HG02623 (cell line): ENCODE measurements at regions not wholly inside any gene's neighbourhood (a gene's known extent, or its start where the extent isn't known, plus 50 kb on each side); places are given as distances from the start of the nearest gene placed in this dataset.
"Not testable (repeated sequence)": the region's sequence is repeated elsewhere in the genome, so short reads cannot be mapped to it uniquely, and the experiment has no call there.

Experiments
- ATAC-seq: cut with Tn5 transposase; IDR thresholded peaks from one replicate; pipeline ENCODE4 v1.9.1; 2021; ENCODE audit warnings: moderate library complexity; ENCODE audit not compliant: unreplicated experiment

DNA sequence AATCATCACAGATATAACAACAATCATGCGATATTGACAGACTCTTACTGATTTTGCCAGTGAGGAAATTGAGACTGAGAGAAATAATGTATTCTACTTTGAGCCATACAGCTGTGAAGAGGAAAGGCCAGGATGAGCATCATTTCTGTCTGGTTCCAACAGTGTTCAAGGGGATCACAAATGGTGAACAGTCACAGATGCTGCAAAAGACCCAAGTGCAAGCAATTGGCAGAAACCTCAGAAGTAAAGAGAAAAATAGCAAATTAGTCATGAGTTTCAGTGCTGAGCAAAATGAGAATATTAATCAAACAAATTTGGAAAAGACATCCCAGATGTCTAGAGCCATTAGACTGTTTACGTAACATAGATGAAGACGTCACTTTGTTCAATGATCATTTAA lies 114.1 kb downstream of the RAB38 start:
- ATAC-seq, result no peak

DNA sequence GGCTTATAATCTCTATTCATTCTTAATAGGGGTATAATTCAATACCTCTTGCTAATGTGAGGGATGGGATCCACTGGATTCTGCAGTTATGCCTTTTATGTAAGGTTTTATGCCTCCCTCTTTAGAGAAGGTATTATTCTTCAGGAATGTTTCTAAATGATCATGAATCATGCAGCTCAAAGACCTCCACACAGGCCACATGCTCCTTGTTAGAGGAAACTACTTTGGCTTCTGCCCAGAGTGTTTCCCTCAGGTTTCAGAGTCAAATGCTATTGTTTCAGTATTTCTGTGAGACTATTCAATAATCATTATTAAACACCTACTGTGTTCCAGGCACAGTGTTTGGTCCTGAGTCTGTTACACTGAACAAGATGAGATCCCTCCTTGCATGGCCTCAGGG lies 115.9 kb downstream of the RAB38 start:
- no peak for ATAC-seq

DNA sequence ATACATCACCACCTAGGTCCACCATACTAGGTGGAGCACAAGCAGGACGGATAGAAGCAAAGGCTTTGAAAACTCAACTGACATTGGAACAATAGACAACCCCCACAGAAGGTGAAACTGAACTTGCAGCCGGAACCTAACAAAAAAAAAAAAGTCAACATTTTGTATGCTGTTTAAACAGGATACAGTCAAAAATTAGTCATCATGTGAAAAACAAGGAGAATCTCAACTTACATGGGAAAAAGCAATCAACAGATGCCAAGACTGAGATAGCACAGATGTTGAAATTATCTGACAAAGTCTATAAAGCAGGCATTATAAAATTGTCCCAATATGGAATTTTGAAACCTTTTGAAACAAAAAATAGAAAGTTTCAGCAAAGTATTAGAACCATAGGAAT lies 123.8 kb downstream of the RAB38 start:
- ATAC-seq, result no peak

DNA sequence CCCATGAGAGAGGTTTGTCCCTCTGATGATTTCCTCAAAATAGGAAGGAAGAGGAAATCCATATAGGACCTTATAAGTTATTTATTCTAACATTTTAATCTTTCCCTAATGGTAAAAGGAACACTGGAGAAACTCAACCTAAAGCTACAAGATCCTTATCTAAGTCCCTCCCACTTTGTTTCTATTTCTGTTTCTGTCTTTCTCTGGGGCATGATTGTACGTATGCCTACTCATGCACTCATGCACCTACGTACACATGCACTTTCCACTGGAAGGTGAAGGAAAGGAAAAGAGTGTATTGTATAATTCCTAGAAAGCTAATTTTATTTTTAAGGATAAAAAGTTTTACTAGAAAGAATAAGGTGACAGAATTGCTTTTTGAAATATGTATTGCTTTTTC lies 125.0 kb downstream of the RAB38 start:
- ATAC-seq, result no peak

DNA sequence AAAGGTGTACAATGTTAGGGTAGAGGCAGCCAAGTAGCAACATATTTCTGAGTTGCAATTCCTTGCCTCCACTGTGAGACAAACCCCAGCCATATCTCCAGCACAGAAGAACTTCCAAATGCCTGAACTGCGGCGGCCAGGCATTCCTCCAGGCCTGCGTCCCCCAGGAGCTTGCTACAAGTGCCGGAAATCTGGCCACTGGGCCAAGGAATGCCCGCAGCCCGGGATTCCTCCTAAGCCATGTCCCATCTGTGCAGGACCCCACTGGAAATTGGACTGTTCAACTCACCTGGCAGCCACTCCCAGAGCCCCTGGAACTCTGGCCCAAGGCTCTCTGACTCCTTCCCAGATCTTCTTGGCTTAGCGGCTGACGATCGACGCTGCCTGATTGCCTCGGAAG lies 130.0 kb downstream of the RAB38 start:
- not testable (repeated sequence) for ATAC-seq

DNA sequence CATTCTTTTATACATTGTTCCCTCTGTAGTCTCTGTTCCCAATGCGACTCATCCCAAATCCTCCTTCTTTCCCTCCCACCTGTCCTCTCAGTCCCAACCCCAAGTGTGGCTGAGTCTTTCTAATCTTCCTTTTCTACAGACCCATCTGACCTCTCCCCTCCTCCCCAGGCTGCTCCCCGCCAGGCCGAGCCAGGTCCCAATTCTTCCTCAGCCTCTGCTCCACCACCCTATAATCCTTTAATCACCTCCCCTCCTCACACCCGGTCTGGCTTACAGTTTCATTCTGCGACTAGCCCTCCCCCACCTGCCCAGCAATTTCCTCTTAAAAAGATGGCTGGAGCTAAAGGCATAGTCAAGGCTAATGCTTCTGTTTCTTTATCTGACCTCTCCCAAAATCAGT lies 130.6 kb downstream of the RAB38 start:
- not testable (repeated sequence) for ATAC-seq

DNA sequence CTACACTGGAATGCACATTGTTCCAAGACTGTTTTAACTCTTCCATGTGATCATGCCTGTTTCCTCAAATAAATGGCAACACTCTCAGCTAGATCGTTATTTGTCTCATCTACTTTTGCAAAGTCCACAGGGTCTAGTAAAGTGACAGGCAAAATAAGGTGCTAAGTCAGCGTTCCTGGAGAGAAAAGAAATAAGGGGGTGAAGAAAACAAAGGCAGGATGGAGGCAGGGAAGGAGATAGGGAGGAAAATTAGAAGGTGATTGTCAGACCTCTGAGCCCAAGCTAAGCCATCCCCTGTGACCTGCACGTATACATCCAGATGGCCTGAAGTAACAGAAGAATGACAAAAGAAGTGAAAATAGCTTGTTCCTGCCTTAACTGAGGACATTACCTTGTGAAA lies 132.1 kb downstream of the RAB38 start:
- no peak for ATAC-seq

DNA sequence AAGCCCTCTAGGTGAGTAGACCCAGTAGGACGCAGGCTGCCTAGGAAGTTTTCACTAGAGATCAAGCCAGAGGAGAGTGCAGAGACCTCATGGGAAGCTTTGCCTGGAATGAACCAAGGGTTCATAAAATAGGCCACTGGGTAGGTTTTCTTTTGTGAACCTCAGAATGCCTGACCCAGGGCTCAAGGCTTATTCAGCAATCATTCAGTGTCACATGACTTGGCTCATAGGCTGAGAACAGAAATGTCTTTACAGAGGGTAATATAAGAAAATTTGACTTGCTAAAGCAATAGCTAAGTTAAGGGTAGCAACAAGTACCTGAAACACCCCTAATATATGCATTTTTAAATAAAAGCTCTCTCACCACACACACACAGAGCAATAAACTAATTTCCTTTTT lies 132.6 kb downstream of the RAB38 start:
- no peak for ATAC-seq

DNA sequence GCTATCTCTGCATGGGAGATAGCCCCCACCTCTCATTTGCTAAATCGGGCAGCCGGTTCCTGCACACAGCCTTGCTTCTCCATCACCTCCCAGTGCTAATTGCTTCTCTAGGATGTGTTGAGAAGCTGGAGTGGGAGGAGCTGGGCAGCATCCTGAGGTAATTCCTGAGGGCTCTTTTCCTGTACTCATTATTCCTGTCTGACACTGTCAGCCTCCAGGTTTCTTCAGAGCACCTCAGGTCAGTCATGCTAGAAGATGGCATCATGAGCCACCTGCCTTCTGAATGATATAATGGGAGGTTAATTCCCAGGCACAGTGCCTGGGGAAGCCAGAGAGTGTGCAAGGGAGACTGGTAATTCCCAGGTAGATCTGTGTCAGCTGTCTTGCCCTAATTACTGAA lies 133.0 kb downstream of the RAB38 start:
- ATAC-seq, result no peak

DNA sequence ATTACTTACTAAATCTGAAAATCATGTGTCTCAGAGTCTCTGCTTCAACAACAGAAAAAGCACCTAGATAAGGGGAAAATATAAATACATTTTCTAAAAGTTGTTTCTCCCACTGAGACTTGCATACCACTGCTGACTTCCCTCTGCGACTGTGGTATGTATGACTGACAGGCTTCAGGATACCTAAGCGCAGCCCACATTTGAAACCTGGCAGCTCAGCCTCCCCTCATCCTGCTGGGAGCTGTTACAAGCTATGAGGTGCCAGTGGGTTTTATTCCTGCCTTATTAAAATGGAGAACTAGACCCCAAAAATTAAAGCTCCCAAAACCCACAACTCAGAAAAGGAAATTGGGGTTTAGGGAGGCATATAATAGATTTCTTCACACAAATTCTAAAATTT lies 133.6 kb downstream of the RAB38 start:
- ATAC-seq, result no peak

DNA sequence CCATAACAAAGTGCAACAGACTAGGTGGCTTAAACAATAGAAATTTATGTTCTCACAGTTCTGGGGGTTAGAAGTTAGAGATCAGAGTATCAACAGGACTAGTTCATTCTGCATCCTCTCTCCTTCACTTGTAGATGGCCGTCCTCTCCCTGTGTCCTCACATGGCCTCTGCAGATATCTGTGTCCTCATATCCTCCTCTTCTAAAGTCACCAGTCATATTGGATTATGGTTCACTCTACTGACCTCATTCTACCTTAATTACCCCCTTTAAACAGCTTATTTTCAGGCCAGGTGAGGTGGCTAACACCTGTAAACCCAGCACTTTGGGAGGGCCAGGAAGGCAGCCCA lies 135.1 kb downstream of the RAB38 start:
- ATAC-seq, result no peak

DNA sequence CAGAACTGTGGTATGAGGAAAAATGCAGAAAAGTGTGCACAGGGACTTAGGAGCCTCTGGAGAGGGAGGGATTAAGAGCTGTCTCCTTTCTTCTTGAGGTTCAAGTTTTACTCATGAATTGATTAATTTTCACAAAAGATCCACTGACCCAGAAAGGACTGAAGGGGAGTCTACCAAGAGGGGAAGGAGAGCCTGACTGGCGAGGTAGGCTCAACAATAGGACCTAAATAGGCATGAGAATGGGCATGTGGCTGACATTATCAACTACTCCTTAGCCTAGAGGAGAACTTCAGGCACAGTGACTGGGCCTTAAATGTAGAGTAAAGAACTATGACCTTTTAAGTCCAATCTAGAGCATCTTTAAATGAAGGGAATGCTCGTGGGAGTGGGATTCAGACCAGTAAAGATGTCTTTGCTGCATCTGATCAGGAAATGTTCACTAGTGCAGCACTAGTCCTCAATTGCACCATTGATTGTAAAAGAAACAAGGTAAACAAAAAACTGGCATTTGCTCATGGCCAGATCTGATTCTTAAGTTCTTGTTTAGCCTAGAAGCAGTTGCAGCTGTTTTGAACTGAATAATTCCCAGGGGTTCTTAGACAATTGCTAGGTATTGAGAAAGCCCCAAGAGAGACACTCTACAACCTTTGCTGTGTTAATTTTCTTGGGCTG lies 135.6 kb downstream of the RAB38 start:
- no peak for ATAC-seq

DNA sequence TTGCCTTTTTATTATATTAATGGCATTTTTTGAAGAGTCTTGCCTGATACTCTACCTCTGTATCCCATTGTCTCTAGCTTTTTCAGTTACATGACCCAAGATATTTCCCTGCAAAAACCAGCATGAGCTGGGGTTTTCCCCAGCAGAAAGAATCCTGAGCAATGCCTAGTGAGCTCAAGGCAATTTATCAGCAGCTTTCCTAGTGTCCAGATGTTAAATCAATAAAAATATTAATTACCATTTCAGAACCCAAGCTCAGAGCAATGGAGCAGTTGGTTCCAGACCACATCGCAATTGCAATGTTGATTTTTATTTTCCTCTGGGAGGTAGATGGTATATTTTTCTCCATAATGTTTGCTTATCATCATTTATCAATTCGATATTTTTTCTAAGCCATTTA lies 137.2 kb downstream of the RAB38 start:
- no peak for ATAC-seq

DNA sequence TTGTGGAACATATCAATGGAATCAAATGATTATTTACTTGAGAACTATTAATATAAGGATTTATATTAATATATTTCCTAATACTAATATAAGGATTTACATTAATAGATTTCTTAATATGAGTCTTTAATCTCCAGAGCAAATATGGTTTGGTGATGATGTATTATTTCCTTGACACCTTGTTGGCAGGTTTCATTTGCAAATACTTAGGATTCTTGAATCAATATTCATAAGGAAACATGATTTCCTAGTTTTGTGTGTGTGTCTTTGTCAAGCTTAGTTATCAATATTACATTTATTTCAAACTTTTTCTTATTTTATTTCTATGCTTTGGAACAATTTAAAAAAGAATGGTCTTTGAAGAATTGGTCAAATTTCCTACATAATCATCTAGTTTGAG lies 138.5 kb downstream of the RAB38 start:
- ATAC-seq, result no peak

DNA sequence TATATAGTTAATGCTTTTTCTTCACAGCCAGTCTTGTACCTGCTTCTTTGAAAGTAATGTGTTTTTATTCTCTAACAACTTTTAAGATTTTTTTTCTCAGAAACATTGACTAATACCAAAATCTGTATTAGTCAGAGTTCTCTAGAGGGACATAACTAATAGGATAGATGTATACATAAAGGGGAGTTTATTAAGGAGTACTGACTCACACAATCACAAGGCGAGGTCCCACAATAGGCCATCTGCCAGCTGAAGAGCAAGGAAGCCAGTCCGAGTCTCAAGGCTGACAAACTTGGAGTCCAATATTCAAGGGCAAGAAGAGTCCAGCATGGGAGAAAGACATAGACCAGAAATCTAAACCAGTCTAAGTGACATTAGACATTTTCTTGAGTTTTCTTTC lies 140.0 kb downstream of the RAB38 start:
- ATAC-seq, result no peak

DNA sequence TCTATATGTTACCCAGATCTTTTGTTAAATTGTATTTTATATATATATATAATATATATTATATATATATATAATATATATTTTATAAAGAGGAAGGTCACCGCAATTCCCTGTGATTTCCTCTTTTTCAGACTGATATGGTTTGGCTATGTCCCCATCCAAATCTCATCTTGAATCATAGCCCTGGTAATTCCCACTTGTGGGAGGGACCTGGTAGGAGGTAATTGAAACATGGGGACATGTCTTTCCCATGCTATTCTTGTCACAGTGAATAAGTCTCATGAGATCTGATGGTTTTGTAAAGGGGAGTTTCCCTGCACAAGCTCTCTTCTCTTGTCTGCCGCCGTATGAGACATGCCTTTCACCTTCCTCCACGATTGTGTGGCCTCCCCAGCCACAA lies 157.6 kb downstream of the RAB38 start:
- ATAC-seq, result no peak

DNA sequence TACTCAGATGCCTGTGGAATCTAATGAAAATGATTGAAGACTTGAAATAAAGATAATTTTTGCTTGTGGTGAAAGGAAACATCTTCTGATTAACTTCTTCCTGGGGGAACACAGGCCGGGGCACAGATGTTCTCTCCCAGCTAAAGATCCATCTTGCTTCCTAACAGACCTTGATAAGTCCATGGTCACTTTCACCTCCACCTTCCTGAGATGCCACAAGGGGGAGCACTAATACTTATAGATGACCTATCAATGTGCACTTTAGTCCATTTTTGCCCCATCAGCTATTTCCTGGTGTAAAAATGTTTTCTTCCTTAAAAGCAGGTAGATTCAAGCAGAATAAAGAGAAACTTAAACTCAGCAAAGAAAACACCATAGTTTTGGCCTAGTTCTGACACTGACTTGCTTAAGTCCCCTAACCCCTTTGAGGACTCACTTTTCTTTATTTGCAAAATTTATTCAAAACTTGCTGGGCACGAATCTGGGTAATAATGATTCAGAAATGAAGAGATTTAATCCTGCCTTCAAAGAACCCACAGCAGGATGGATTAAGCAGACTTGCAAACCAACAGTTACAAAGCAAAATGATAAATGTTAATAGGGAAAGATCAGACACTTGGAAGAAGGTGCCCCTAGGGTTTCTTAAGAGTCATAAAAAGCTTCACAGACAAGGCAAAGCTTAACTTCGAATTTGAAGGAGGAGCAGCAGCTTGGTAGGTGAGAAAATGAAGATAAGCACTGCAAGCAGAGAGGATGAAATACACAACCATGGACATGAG lies 158.7 kb downstream of the RAB38 start:
- ATAC-seq, result peak; percentile 85

DNA sequence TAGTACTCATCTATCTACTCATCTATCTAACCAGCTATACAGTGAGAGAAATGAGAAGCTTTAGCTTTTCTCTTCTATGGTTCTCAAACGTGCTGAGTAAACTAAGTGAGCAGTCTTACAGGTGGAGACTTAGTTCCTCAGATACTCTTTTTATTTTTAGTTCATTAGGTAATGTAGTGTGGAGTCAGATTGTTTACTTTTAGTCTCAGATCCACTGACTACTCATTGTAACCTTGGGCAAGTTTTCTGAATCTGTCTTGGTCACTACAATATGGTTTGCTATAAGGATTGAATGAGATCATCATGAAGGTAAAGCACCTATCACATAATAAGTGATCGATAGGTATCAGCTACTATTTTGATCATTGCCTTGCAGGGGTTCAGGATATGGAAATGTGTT lies 160.1 kb downstream of the RAB38 start:
- ATAC-seq, result no peak

DNA sequence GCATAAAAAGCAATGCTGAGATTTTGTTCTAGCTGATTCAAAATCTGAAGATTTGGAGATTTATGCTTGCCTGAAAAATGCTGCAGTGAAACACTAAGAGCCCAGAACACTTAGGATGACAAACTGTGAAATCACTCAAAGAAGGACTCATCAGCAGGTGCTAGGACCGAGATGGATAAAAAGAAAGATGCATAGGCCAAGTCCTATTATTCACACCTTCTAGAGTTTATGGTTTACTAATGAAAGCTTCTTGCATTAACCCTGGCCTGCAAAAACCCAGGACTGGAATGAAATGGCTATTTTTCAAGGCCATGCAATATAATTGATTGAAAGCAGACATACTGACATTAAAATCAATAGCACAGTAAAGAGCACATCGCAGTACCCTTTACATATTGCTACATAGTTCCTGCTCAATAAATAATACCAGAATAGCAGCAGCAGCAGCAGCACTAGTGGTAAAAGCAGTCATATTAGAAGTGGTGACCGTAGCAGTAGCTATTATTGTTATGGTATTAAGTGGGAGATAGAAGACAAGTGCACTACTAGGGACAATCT lies 161.7 kb downstream of the RAB38 start:
- no peak for ATAC-seq

DNA sequence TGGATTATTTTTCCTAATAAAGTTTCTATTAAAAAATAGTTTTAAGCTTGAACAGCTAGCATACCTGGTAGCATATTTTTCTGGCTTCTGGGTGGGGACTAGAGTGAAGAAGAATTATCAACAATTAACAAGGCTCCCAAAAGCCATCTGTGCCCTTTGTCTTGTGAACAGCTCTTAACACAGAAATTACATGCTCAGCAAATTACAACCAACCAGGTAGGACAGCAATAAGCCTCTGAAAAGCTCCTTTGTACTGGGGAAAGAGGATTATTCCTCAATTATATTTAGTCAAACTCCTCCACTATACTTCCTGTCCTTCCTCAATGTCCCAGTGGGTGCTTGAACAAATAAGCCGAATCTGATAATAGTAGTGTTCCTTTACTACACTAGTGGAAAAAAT lies 162.8 kb downstream of the RAB38 start:
- ATAC-seq, result no peak

DNA sequence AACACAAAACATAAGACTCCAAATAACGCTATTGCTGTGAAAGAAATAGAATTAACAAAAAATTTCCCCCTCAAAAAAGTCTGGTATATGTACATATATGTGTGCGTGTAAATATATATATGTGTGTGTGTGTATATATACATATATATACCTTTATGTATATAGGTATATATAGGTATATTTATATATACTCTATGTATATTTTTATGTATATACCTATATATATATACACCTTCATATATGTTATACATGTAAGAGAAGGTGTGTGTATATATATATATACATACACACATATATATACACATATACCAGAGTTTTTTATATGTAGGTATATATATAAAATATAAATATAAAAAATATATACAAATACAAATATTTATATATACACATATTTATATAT lies 199.2 kb downstream of the RAB38 start:
- ATAC-seq, result no peak

DNA sequence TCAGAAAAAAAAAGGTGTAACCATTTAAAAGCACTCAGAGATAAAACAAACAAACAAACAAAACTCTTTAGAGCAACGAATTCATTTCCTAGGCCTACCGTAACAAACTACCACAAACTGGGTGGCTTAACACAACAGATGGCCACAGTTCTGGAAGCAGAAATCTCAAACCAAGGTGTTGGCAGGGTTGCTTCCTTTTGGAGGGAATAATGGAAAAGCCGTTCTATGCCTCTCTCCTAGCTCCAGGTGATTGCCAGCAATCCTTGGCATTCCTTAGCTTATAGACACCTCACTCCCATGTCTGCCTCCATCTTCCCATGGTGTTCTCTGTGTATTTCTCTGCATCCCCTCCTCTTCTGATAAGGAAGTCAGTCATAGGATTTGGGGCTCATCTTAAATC lies 200.4 kb downstream of the RAB38 start:
- ATAC-seq, result no peak

DNA sequence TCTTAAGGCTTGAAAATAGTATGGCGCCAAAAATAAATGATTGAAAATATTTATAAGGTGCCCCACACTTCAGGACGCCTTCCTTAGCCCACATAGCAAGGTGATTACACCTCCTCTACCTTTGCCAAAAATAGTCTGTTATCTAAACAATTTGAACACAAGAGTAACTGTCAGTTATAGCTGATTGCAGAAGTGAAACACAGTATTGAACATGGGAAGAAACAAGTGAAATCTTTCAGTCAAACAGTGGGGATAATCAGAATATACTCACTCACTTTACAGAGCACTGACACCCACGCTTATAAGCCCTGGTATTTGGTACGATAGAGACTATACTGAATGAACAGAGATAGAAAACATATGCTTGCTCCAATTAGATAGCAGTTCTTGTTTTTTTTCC lies 203.1 kb downstream of the RAB38 start:
- peak; percentile 72 for ATAC-seq
